ENCODE measurements at regions not wholly inside any gene's neighbourhood (a gene's known extent, or its start where the extent isn't known, plus 50 kb on each side); places are given as distances from the start of the nearest gene placed in this dataset.
"Not testable (repeated sequence)": the region's sequence is repeated elsewhere in the genome, so short reads cannot be mapped to it uniquely, and the experiment has no call there.

DNA sequence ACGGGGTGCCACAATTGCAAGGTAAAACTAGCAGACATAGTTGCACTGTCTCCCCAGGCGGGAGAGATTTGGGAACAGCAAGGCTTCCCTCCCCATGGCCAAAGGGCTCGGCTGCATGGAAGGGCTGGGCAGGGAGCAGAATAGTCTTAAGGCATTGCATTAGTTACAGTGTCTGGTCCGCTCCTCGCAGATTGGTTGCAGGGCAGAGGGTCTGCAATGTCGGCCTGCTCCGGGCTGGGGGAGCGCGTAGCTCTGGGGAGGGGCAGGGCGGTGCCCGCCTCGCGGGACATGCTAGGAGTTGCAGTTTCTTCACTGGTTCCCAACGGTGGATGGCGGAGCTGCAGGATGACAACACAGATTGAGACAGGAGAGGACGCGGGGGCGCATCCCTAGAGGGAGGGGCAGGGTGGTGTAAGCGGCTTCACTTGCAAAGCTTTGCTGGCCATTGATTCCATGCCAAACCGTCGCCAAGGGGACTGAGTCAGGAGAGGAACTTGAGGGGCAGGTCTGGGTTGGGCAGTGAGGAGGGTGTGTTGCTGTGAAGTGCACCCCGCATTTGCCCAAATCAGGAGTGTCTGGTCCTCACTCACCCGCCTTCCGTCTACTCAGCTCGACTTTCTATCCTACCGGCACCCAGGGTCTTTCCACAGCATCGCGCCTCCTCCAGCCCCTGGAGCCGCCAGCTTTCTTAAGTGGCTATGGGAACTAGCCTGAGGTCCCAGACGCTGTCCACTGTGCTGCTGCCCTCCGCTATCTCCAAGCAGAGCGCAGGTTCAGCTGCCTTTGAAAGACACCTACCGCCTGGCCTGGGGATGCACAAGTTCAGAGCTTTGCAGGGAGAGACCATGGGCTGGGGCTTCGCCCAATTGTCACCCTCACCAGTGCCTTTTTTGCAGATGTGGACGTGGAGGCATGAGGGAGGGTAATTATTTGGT, 1748.9 kb downstream of the TP53TG3F start:
- H3K27me3 ChIP-seq: no peaks in the 10 kb centered on the region
- H3K36me3 ChIP-seq: no peaks in the 10 kb centered on the region
- no peak for DNase-seq
- TF ChIP-seq, protein P1, sequence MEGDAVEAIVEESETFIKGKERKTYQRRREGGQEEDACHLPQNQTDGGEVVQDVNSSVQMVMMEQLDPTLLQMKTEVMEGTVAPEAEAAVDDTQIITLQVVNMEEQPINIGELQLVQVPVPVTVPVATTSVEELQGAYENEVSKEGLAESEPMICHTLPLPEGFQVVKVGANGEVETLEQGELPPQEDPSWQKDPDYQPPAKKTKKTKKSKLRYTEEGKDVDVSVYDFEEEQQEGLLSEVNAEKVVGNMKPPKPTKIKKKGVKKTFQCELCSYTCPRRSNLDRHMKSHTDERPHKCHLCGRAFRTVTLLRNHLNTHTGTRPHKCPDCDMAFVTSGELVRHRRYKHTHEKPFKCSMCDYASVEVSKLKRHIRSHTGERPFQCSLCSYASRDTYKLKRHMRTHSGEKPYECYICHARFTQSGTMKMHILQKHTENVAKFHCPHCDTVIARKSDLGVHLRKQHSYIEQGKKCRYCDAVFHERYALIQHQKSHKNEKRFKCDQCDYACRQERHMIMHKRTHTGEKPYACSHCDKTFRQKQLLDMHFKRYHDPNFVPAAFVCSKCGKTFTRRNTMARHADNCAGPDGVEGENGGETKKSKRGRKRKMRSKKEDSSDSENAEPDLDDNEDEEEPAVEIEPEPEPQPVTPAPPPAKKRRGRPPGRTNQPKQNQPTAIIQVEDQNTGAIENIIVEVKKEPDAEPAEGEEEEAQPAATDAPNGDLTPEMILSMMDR (IDR thresholded peaks at IDR 0.05; ENCODE audit: low read depth, low read length): no peak
- H3K4me3 ChIP-seq (ENCODE audit: low read depth, low read length): peak overlapping the region; percentile 11; the same call in 1 of the 2 replicates
- no peaks in the 10 kb centered on the region for H3K4me1 ChIP-seq
- H3K9me3 ChIP-seq: no peaks in the 10 kb centered on the region

DNA sequence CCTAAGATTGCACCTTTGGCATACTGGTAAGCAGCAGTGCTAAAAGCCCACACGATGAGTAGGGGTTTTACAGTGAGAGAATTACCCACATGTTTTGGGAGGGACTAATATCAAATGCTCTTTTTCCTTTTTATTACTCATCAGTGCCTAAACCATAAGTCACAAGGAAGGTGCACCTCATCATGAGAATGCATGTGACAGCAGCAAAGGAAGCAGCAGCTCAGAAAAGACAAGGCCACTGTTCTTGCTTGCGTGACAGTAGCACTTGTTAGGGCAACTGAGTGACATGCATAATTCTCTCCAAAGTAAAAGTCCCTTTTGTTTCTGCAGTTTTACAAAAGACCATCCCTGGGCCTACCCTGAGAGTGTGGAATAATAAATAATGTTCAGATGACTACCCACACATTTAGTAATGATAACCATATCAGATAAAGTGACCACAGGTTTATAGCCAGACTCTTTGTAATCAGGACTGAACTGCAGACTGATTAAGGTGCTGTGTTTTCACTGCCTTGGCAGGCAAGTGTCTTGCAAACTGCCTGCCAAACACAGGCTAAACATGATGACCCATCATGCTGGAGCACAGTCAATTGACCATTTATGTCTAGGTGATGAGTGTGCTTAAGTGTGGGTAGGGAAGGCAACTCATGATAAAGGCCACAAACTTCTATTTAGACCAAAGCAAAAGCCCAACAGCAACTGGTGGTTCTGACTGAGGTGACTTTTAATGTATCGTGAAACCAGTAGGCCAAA, 1751.4 kb downstream of the TP53TG3F start:
- H3K9me3 ChIP-seq: no peaks in the 10 kb centered on the region
- H3K27me3 ChIP-seq: no peaks in the 10 kb centered on the region
- no peak overlapping the region for H3K4me3 ChIP-seq (ENCODE audit: low read depth, low read length)
- H3K4me1 ChIP-seq: no peaks in the 10 kb centered on the region
- no peaks in the 10 kb centered on the region for H3K36me3 ChIP-seq
- TF ChIP-seq, protein P1 (IDR thresholded peaks at IDR 0.05; ENCODE audit: low read depth, low read length): no peak
- no peak for DNase-seq

DNA sequence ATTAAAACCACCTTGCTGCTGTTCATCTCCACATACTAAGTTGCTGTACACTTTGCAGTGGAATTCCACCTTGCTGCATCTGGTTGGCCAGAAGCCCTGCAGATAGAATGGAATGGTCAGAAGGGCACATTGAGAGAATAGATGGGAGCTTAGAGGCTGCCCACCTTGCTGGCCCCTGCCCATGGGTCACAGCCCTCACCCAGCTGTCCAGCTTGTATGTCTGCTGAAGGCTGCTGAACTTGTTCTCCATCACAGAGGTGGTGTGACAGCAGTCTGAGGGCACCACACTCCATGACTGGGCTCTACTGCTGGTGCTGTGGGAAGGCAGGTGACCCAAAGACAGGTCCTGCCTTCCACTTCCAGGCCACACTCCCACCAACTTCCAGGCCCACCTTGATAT, 1755.4 kb downstream of the TP53TG3F start:
- Histone ChIP-seq H3K9me3 (no peaks in the 10 kb centered on the region), H3K4me3 (ENCODE audit: low read depth, low read length) (no peak overlapping the region), H3K36me3 (no peaks in the 10 kb centered on the region), H3K4me1 (no peaks in the 10 kb centered on the region), H3K27me3 (no peaks in the 10 kb centered on the region)
- no peak for DNase-seq
- TF ChIP-seq, protein P1 (IDR thresholded peaks at IDR 0.05; ENCODE audit: low read depth, low read length): no peak

DNA sequence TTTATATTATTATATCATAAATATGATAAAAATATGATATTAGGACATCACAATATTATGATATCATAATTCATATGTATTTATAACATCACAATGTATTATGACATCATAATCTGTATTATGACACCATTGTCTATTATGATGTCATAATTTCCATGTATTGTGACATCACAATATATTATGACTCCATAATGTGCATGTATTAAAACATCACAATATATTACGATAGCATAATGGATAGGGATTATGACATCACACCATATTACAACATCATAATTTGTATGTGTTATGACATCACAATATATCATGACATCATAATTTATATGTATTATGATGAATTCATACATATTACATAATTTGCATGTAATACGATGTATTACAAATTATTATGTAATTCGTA, 1755.9 kb downstream of the TP53TG3F start:
- H3K4me3 ChIP-seq (ENCODE audit: low read depth, low read length): no peak overlapping the region
- DNase-seq: no peak
- TF ChIP-seq, protein P1 (IDR thresholded peaks at IDR 0.05; ENCODE audit: low read depth, low read length): no peak

DNA sequence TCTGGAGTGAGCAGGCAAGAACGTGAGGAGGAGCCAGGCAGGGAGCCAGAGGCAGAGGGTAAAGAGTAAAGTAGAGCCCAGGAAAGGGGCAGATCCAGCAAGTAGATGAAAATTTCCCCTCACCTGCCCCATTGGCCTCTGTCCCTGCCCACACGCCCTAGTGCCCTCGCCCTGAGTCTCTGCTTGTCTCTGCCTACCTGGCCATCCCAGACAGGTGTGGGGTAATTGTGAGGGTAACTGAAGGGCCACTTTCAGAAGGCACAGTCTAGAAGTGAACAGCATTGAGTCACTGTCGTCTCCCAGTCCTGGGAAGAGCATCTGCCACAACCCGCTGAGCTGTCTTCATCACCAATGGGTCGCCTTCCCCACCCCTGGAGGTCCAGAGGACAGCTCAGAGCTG, 1756.8 kb downstream of the TP53TG3F start:
- H3K4me1 ChIP-seq; DNase-seq; H3K27me3 ChIP-seq; H3K4me3 ChIP-seq (ENCODE audit: low read depth, low read length); H3K9me3 ChIP-seq; H3K36me3 ChIP-seq: not testable (repeated sequence)

More for the DNA sequence above, 1755.9 kb downstream of the TP53TG3F start:
- no peaks in the 10 kb centered on the region for H3K9me3 ChIP-seq
- H3K27me3 ChIP-seq: no peaks in the 10 kb centered on the region
- no peaks in the 10 kb centered on the region for H3K36me3 ChIP-seq
- H3K4me1 ChIP-seq: no peaks in the 10 kb centered on the region

DNA sequence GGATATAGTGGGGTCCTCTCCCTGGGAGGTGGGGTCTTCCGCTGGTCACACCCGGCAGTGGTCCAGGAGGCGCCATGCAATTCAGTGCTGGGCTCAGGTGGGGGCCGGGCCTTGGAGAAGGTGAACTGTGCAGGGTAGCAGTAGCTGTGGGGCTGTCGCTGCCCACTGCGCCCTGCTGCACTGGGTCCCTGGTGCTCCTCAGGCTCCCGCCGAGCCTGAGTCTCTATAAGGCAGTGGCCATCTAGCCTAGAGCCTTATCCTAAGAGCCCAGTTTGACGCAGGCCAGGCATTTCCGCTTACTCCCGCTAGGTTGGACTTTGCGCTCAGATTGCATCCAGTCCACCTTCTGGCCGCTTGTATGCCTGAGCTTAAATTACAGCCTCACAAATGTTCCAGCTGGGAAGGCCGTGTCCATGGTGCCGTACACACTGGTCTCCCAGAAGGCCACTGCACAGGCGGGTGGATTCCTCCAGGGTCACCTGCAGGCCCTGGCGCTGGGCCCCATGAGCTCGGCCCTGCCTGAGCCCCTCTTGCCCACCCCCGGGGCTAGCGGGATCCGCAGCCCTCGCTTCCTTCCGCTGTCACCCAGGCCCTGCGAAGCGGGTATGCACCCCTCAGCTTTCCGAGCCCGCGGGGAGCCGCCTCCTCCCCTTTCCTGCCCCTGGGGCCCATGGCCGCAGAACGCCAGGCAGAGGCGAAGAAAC, 1762.2 kb downstream of the TP53TG3F start:
- H3K9me3 ChIP-seq: no peaks in the 10 kb centered on the region
- DNase-seq: no peak
- no peak overlapping the region for H3K4me3 ChIP-seq (ENCODE audit: low read depth, low read length)
- TF ChIP-seq, protein P1 (IDR thresholded peaks at IDR 0.05; ENCODE audit: low read depth, low read length): no peak
- H3K36me3 ChIP-seq: no peaks in the 10 kb centered on the region
- no peaks in the 10 kb centered on the region for H3K27me3 ChIP-seq
- no peaks in the 10 kb centered on the region for H3K4me1 ChIP-seq
